Lower leg skin (tissue), 4 donors: ENCODE measurements at regions not wholly inside any gene's neighbourhood (a gene's known extent, or its start where the extent isn't known, plus 50 kb on each side); places are given as distances from the start of the nearest gene placed in this dataset.

Experiments used
- DNase-seq, 2 donors: peaks; one replicate each; pipeline ENCODE4 v3.0.0-alpha.2; 2019; ENCODE audit warnings: low spot score in 2 of 2
- H3K4me3 ChIP-seq: fragments of 200-600 bp; sonication (generic); 2 replicates; pipeline ENCODE4 v1.5.1; 2017; ENCODE audit warnings: mild to moderate bottlenecking, low read depth; ENCODE audit not compliant: poor library complexity, severe bottlenecking
- CTCF ChIP-seq, 3 donors: fragments of 450-650 bp; IDR thresholded peaks; one replicate each; pipeline ENCODE4 v1.5.1; 2016; ENCODE audit warnings: antibody characterized with exemption in 3 of 3, mild to moderate bottlenecking in 3 of 3, moderate library complexity in 2 of 3
- POLR2A ChIP-seq, 2 donors: fragments of 450-650 bp; IDR thresholded peaks; one replicate each; pipeline ENCODE4 v1.6.1; 2016 to 2017; ENCODE audit warnings: antibody characterized with exemption in 2 of 2, mild to moderate bottlenecking in 1 of 2, moderate library complexity in 1 of 2
- WGBS, 2 donors: methylation state at CpG; one replicate each; pipeline ENCODE4 v1.1.5; 2018; 5-methylcytosine and 5-hydroxymethylcytosine counted together
- intact Hi-C: fragments of 100-400 bp; cut with DNase I; formaldehyde crosslinking; loops from one replicate; pipeline ENCODE4 v1.15.0; 2023; ENCODE audit warnings: low total_unique reads

DNA sequence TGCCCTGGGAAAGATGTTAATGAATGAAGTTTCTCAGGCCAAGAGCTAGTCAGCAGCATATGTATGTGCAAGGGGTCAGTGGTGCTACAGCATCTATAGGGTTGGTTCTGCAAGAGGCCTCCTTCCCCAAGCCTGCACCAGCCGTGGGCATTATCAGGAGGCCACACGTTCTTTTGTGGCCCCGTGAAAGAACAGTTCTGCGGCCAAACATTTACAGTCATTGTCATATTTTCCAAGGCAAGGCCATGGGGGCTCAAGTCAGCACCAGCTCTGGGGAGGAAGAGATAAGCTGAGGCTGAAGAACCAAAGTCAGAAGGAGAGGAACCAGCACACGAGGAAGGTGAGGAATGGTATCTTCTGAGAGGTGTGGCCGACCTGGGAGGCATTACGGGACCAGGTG lies 54.4 kb upstream of the TMEM72 start:
- H3K4me3 ChIP-seq: no peak overlapping the region
- peak in 1 of 2 donors; percentile 32 for DNase-seq
- WGBS, 2 donors: 92 to 95% methylated on average over 7 of the region's 7 CpGs
- intact Hi-C loops: no loop called here
- TF ChIP-seq POLR2A (IDR thresholded peaks at IDR 0.05): no peak
- TF ChIP-seq CTCF (IDR thresholded peaks at IDR 0.05): no peak

GRCh38 chr10:44857363-44858016 lies 53.6 kb upstream of the TMEM72 start:
- 41% methylated on average over 9 of the region's 9 CpGs for WGBS, 2 donors
- TF ChIP-seq CTCF (IDR thresholded peaks at IDR 0.05) (peak in 1 of 3 donors; percentile 56), POLR2A (IDR thresholded peaks at IDR 0.05) (no peak)
- intact Hi-C loops: no loop called here
- no peak overlapping the region for H3K4me3 ChIP-seq
- peak; percentile 40 to 91 for DNase-seq

DNA sequence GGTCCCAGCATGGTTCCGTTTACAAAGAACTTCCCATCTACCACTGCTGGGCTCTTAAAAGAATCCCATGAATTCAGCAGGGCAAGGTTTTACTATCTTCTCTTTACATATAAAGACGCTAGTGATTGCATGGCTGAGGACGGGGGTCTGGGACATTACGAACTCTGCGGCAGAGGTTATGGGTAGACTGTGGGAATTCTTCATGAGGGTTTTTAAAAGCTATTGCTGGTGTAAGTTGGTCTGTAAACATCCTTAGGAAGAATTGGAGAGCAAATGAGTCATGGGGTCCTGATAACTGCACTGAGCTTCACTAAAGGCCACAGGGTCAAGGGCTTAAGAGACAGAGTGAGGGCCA lies 53.1 kb upstream of the TMEM72 start:
- no peak for DNase-seq
- no peak overlapping the region for H3K4me3 ChIP-seq
- no peak for TF ChIP-seq POLR2A (IDR thresholded peaks at IDR 0.05)
- TF ChIP-seq CTCF (IDR thresholded peaks at IDR 0.05): no peak
- WGBS, 2 donors: 72 to 77% methylated on average over 5 of the region's 5 CpGs
- intact Hi-C loops: no loop called here

DNA sequence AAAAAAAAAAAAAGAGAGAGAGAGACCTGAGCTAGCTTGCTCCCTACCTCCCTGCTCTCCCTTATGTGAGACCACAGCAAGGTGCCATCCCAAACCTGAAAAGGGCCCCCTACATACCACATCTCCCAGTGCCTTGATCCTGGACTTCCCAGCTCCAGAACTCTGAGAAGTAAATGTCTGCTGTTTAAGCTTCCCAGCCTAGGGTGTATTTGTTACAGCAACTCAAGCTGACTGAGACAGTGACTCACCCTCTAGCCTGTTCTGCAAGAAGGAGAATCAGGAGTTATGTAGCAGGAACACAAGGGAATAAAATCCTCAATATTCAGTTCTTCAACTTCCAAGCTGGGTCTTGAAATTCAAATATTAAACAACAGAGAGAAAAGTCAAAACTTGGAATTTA lies 52.1 kb upstream of the TMEM72 start:
- no peak overlapping the region for H3K4me3 ChIP-seq
- peak in 1 of 2 donors; percentile 23 for DNase-seq
- no peak for TF ChIP-seq POLR2A (IDR thresholded peaks at IDR 0.05)
- no peak for TF ChIP-seq CTCF (IDR thresholded peaks at IDR 0.05)
- intact Hi-C loops: no loop called here

DNA sequence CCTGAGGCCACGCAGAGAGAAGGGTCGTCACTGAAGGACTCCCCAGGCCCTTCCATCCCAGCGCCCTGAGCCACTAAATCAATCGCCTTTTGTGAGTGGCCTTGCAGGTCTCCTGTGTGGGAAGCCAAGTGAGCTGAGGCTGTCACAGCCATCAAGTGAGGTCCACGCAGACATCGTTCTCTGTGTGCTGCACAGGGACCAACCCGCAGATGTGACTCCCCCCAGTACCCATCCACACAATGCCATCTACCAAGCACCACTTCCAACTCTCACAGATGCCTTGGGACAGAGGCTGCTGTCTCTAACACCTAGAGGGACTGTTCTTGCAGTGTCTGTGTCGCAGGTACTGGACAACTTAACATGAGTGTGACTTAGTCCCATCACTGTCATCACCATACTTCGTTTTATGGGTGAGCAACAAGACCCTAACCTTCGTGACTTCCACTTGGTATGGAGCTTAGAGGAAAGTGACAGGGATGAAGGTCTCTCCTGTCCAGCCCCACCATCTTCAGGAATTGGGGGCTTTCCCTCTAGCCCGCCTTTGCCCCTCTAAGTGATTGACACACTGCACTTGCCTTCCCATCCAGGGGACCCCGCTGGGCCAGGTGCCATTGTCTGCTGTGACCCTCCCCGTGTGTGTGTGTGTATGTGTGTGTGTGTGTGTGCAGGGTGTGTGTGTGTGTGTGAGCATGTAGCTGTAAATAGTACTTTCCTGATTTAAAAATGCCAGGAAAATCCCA lies 51.4 kb upstream of the TMEM72 start:
- WGBS, 2 donors: 89 to 91% methylated on average over 13 of the region's 13 CpGs

More for the DNA sequence above, 51.4 kb upstream of the TMEM72 start:
- H3K4me3 ChIP-seq: no peak overlapping the region
- TF ChIP-seq POLR2A (IDR thresholded peaks at IDR 0.05): no peak
- TF ChIP-seq CTCF (IDR thresholded peaks at IDR 0.05): no peak
- intact Hi-C loops: loop anchor here (5.0 kb wide), 2 partner anchors 472 to 1187 kb away; partner anchors contain the start of gene CXCL12
- DNase-seq: peak in 1 of 2 donors; percentile 67
